Stimulated activated CD4-positive, alpha-beta T cell treated with anti-CD3 and anti-CD28 coated beads, Interleukin-1b, Interleukin-23, amount 100 ng/mL, for 4 hours (primary cell): ENCODE measurements at regions not wholly inside any gene's neighbourhood (a gene's known extent, or its start where the extent isn't known, plus 50 kb on each side); places are given as distances from the start of the nearest gene placed in this dataset.

Experiments
- DNase-seq, 2 donors: peaks; one replicate each; pipeline ENCODE4 v3.0.0-alpha.2; 2020; ENCODE audit warnings: low read depth in 2 of 2

DNA sequence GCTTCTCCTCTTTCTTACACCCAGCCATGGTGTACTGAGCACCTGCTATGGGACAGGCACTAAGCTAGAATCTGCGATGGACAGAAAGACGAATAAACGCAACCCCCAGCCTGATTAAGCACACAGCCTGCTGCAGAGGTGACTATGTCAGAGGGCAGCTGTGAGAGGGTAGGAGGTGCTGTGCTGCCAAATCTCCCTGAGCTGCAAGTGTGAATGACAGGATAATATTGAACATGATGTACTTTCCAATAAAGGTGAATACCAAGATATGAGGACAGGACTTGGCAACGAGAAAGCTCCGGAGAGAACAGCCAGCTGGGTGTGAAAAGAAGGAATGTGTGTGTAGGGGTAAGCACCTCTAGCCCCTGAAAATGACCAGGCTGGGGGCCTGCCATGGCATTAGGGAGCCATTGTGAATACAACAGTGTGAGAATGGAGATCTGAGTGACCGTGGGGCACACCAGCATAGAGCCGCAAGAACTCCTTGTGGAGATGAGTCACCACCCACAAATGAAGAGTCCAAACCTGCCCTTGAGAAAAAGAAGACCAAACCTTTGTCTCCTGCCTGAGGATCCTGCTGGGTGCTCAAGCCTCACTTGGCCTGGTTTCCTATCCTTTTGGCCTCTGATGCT, 83.0 kb upstream of the ATF3 start:
- no peak for DNase-seq

DNA sequence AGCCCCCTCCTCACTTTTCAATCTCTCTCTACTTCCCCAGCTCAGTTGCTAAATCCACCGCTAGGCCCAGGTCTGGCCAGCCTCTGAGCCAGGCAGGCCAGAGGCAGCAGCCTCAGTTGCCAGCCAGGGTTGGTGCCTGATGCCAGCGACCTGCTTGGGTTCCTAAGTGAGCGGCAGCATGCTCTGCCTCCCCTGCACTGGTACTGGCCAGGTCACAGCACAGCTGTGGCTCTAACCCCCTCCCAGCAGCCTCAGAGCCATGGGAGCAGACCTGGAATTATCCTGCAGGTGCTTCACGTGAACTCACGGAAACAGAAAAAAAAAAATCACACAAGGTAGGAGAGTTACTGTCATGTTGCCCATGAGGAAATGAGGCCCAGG, 82.5 kb upstream of the ATF3 start:
- no peak for DNase-seq

DNA sequence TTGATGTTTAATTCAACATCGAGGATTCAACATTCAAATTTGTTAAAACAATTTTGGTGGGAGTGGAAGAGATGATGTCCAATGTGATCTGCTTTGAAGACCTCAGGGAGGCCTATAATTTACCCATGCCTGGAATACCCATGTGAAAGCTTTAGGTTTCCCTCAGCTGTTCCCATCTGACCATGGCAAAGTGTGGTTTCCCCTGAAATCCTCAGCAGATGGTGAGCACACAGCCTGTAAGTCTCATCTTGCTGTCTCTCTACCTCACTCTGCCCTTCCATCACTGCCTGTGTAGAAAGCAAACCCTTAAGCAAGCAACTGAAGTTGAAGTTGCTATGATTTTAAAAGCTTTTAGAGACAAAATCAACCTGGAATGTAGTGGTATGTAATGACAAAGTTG, 80.1 kb upstream of the ATF3 start:
- no peak for DNase-seq

DNA sequence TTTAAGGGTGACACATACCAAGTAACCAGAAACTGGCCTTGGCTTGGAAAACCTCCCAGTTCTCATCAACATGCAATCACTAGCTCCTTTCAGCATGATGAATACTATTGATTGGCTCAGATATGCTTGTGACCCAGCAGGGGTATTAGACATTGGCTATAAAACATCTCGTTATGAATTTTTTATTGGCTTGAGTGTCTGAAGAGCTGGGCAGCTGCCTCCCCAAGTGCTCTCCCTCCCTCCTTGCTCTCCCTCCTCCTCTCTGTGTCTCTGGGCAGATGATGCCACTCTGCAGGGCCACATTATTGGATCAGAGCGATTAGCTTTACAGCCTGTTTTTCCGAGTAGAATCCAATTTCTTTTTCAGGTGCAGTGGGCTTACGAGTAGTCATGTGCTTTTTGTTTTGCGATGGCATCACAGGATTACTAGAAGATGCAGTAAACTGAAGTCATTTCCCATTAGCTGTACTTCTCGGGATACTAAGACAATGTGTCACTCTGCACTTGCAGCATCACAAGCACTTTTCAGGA, 79.3 kb upstream of the ATF3 start:
- no peak for DNase-seq

DNA sequence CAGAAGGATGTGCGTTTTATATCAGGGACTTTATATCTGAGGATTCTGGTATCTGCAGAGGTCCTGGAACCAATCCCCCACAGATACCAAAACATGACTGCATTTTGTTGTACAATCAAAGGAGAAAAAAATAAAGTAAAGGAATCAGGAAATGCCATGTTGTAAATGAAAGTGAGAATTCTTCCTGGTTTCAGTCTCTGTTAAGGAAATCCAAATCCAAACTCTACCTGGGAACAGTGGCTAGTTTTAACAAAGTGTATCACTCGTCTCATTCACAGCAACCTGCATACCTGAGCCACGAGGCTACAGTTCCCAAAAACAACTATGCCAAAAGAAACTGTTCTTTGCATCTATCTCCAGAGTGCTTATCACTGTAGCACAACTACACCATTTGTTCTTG, 77.3 kb upstream of the ATF3 start:
- no peak for DNase-seq

DNA sequence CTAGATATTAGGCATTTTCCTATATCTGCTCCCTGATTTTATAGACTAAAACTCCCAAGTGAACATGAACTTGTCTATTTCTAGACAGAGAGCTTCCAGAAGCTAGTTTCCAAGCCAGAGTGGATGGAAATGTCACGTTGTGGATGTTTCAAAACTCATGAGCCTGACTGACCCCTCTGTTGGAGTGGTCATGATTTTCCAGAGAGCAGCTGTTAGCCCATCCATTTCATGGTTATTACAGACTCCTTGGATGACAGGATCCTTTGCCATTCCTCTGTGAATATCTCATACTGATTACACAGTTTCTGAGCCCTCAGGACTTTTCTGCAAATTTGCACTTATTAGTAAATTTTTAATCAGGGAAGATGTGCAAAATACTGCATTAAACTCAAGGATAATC, 76.8 kb upstream of the ATF3 start:
- DNase-seq = no peak

DNA sequence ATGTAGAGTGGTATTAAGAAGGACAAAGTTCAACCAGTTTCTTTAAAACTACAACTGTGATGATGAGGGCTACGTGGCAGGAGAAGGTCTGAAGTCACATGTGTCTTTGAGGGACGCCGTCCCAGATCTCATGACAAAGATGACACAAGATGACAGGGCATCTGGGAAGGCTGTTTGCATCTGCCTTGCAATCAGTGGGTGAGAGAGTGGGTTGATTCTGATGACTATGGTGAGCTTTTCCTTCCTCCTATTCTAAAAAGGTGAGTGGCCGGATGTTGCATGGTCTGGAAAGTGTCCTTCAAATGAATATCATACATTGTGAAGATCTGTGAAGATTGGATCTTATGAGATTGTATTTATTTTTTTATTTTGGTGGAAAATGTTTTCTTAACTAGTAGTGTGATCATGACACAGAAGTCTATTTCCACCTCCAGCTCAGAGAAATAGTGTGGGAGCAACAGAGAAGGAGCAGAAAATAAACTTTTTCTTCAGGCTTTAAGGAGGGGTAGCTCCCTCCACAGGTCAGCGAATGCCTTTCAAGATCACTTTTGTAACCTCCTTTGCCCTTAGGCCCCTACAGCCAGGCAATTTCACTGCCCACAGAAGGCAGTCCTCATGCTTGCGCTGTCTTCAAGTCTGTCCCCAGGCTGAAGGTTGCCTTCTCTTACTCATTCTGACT, 76.0 kb upstream of the ATF3 start:
- no peak for DNase-seq

DNA sequence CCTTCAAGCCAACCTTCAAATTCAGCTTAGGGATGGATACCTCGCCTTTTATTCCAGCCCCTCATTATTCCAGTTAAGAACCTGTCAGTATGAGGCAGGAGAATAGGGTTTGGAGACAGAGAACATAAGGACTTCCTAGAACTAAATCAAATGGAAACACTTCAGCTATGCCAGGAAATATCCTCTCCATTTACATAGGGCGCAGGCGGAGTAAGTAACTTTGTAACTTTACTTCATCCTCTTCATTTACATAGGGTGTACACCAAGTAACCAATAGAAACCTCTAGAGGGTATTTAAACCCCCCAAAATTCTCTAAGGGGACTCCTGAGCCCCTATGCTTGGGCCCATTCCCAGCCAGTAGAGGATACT, 75.4 kb upstream of the ATF3 start:
- DNase-seq = no peak

DNA sequence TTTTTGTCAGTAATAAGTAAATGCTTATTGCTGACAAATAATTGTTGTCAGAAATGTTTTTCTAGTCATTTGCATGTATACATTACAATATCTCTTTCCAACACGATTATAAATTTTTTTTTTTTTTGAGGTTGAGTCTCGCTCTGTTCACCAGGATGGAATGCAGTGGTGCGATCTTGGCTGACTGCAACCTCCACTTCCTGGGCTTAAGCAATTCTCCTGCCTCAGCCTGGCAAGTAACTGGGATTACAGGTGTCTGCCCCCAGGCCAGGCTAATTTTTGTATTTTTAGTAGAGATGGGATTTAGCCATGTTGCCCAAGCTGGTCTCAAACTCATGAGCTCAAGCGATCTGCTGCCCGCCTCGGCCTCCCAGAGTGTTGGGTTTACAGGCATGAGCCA, 72.0 kb upstream of the ATF3 start:
- no peak for DNase-seq

DNA sequence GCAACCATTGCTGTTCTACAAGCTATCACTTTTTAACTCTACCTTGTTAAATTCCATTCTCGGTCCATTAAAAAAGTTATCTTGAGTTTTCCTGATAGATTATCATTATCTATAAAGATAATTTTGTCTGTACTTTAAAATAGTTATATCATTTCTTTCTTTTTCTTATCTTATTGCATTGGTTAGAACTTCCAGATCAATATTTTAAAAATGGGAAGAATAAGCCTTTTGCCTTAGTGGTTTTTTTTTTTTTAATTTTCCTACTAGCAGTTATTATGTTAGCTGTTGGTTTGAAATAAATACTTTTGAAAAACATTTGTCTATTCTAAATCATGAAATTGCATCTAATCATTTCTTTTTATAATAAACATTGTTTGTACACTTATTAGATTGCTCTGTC, 71.0 kb upstream of the ATF3 start:
- no peak for DNase-seq

DNA sequence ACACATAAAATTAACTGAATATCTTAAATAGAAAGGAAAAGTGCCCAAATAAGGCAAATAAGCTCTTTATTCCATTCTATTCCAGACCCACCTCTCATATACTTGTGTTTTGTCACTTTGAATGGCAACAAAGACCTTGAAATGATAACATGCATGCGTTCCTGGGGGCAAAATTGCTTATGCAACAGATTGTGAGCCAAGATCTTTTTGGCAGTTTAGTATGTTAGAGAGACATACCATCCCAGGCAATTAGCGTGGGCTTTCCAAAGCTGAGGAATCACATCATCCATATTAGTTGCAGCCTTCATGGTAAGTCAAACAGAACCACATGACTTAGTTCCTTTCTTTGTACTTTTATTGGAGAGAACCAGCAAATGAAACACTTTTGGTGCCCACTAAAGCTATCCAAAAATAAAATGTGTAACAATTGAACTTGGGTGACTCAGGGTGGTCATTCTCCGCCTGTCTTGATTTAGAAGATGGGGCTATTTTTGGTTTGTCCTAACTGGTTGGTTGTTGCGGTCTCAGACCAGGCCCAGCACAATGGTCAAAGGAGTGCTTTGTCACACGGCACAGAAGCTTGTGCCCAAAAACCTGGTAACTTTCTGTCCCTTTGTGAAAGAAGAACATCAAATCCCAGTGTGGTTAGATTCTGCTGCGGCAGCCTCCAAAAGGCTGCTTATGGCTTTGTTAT, 68.7 kb upstream of the ATF3 start:
- DNase-seq = no peak

DNA sequence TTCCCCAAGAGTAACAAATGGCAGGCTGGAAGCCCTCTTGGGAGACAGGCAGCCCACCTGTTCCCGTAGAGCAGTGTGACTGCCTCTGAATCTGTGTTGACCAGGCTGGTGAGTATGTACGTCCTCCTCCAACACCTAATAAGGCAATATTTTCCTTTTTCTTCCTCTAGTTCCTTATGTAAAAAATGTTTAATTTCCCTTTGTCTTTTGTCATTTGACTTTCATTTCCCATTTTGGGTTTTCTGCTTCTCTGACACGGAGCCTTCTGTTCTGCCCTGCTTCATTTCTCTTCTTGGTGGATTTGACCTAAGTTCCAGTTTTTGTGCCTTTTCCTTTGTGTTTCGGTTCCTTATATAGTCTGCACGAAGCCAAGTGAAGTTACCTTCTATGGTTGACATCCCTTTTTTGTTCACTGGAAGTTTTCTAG, 65.8 kb upstream of the ATF3 start:
- no peak for DNase-seq

DNA sequence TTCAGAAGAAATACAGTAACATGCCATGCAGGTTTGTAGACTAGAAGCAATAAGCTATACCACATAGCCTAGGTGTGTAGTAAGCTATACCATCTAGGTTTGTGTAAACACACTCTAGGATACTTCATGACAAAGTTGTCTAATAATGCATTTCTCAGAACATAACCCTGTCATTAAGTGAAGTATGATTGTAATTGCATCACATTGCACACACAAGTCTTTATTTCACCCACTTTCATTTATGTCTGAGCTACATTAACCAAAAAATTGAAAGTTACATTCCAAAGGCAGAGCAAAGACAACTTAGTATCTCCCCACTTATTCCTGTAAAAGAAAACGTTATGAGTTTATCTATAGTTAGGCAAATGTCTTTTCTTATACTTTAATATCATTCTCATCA, 64.5 kb upstream of the ATF3 start:
- DNase-seq = no peak

DNA sequence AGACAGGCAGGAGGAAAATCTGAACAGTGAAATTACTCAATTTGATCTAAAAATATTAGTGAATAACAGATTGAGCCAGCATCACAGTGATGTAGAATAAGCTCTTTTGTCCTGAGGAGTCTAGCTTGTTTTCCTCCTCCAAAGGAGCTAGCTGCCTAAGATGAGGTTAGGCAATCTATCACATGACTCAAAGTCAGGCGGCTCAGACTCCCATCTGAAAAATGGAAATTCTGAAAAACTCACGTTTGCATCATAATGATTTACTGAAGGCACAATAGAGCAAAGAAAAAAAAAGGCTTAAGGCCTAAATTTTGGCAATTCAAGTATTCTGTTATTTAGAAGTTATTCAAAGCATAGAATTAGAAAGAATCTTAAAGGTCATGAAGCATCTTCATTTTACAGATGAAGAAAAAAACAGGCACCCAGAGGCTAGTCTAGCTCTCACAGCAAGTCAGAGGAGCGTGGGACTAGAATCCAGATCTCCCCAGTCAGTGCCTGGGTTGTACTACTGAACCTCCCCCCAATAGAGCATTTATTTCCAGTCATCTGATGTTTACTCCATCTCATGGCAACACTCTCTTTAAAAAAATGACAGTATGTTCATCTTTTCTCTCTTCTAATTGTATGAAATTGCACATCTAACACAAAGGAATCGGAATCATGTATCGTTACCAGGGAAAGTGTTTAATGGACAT, 62.5 kb upstream of the ATF3 start:
- DNase-seq = no peak

DNA sequence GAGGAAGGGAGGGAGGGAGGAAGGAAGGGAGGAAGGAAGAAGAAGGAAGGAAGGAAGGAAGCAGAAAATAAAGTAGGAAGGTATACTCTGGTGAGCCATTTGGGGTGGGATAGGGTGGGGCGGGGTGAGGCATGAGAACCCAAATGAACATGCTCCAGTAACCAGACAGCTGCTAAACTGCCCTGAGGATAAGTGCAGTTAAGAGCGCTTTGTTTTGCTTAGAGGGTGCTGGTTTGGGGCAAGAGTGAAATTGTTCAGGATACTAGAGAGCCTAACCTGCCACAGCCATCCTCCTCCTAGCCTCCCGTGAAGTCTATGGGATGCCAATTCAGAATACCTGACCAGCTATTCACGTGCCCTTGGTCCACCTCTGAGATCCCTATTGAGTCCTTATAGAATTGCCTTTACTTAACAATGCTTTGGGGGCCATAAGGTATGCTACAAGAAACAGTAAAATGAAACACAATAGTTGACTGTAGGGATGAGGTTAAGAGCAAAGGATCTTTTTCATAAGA, 59.0 kb upstream of the ATF3 start:
- no peak for DNase-seq

DNA sequence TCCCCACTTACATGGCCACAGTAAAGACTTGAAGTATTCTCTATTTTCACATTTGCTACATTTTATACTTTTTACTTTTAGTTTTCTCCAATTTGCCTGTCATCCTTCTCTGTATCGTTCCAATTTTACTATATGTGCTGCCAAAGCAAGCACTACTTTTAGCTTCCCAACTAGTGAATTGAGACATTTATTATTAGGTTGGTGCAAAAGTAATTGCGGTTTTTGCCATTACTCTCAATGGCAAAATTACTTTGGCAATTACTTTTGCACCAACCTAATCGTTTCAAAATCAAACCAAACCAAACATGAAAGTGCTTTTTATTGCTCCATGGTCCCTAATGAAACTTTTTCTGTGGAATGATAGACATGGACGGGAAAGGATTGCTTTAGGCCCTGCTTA, 56.6 kb upstream of the ATF3 start:
- DNase-seq = no peak

DNA sequence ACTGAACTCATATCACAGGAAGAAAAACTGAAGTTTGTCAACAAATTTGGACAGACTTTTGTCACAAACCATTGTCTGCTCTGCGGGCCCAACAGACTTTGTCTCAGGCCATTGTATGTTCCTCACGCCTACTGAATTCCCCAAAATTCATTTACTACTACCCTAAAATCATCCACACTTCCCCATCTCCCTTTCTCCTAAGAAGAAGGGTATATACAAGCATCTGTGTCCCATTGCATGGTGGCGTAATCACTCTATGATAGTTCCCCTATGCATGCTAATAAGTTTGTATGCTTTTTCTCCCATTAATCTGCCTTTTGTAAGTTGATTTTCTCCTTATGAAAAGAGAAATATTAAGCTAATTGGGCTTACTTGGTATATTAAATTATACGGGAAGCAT, 54.9 kb upstream of the ATF3 start:
- DNase-seq = no peak

DNA sequence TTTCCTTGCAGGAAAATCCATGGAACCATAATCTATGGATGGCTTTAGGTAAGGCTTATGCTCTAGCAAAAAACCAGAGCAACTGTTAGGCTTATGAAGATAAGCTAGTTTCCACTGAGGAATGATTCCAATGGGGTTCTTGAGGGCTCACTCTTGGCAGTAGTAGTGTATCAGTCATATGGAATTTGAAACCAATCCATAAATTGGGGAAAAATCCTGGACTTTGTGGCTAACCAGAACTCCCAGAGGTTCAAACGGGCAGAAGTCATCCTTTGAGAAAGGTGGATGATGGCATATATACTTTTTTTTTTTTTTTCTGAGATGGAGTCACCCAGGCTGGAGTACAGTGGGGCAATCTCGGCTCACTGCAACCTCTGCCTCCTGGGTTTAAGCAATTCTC, 54.2 kb upstream of the ATF3 start:
- DNase-seq = no peak

DNA sequence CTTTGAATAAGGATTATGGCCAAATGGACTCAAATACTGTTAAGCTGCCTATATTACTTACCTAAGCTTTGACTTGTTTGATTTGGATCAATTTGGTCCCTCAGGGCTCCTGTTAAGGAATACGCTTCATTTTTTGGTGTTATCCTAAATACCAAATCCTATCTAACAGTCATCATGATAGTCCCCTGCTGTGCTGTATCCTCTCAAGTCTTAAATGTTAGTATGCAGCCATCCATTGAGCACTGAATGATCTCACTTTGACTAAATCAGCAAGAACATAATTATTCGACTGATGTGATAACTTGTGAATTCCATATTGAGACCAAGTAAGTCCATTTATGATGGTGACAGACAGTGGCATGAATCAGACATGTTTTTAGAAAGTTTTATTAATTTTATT, 53.1 kb upstream of the ATF3 start:
- DNase-seq = no peak

DNA sequence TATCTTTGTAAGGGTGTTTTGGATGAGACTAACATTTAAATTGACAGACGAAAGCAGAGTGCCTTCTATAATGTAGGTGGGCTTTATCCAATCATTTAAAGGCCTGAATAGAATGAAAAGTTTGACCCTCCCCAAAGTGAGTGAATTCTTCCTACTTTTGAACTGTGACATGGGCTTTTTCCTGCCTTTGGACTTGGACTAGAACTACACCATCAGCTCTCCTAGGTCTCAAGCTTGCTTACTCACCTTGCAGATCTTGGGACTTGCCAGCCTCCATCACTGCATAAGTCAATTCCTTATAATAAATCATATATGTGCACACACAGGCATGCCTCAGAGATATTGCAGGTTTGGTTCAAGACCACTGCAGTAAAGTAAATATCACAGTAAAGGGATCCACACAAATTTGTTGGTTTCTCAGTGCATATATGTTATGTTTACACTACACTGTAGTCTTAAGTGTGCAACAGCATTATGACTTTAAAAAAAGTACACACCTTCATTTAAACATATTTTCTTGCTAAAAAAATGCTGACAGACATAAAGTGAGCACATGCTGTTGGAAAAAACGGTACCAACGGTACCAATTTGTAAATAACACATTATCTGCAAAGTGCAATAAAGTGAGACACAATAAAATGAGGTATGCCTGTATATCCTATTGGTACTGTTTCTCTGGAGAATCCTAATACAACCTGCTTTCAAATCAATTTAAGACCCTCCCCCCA, 51.6 kb upstream of the ATF3 start:
- no peak for DNase-seq
